CD14-positive monocyte (primary cell): ENCODE measurements at regions not wholly inside any gene's neighbourhood (a gene's known extent, or its start where the extent isn't known, plus 50 kb on each side); places are given as distances from the start of the nearest gene placed in this dataset.
"Not testable (repeated sequence)": the region's sequence is repeated elsewhere in the genome, so short reads cannot be mapped to it uniquely, and the experiment has no call there.

Experiments used
- DNase-seq, 3 donors: peaks; one replicate each; pipeline ENCODE4 v3.0.0-alpha.2; 2011 to 2022
- H2AFZ ChIP-seq: 2 replicates; pipeline ENCODE4 v1.6.0; 2012; ENCODE audit warnings: mild to moderate bottlenecking, low read depth, low read length, inconsistent platforms; ENCODE audit not compliant: insufficient read depth, poor library complexity, severe bottlenecking
- H3K27ac ChIP-seq, 2 donors: 1 replicate in 1 of 2; 2 replicates in 1 of 2; pipeline ENCODE4 v1.5.1; 2012 to 2013; ENCODE audit warnings: low read length in 2 of 2, control low read depth in 1 of 2, inconsistent platforms in 1 of 2, low read depth in 1 of 2, mild to moderate bottlenecking in 1 of 2
- H3K27me3 ChIP-seq, 2 donors: one replicate each; pipeline versions ENCODE4 v1.6.0 to v1.6.1; 2011 to 2013; ENCODE audit warnings: low read length in 2 of 2; ENCODE audit not compliant: control insufficient read depth in 2 of 2, insufficient read depth in 2 of 2
- H3K36me3 ChIP-seq, 2 donors: replicated peaks in 1 of 2; 1 replicate in 1 of 2; 2 replicates in 1 of 2; pipeline versions ENCODE4 v1.5.1 to v1.6.1; 2012 to 2013; ENCODE audit warnings: low read length in 2 of 2, control low read depth in 1 of 2, inconsistent platforms in 1 of 2, mild to moderate bottlenecking in 1 of 2; ENCODE audit not compliant: insufficient read depth in 2 of 2, control insufficient read depth in 1 of 2
- H3K4me1 ChIP-seq, 2 donors: 1 replicate in 1 of 2; 2 replicates in 1 of 2; pipeline versions ENCODE4 v1.5.1 to v1.6.1; 2012 to 2013; ENCODE audit warnings: low read length in 2 of 2, control low read depth in 1 of 2, inconsistent platforms in 1 of 2, mild to moderate bottlenecking in 1 of 2, moderate library complexity in 1 of 2; ENCODE audit not compliant: insufficient read depth in 2 of 2, control insufficient read depth in 1 of 2
- H3K4me2 ChIP-seq: replicated peaks from 2 replicates; pipeline ENCODE3; 2012; ENCODE audit warnings: low read length, moderate library complexity, mild to moderate bottlenecking; ENCODE audit not compliant: poor library complexity, severe bottlenecking; ENCODE audit errors: extremely low read depth
- H3K4me3 ChIP-seq, 3 experiments: fragments of 200-600 bp in 1 of 3; sonication (generic) in 1 of 3; replicated peaks in 1 of 3; 1 replicate in 2 of 3; 2 replicates in 1 of 3; pipeline ENCODE4 v1.5.1; 2011 to 2013; ENCODE audit warnings: low read length in 3 of 3, mild to moderate bottlenecking in 3 of 3, control low read depth in 2 of 3, low read depth in 2 of 3, inconsistent platforms in 1 of 3, moderate library complexity in 1 of 3
- H3K79me2 ChIP-seq: 2 replicates; pipeline ENCODE4 v1.6.0; 2012; ENCODE audit warnings: mild to moderate bottlenecking, control low read depth, inconsistent platforms, low read length, moderate library complexity; ENCODE audit not compliant: insufficient read depth
- H3K9ac ChIP-seq: 2 replicates; pipeline ENCODE4 v1.6.0; 2017; ENCODE audit warnings: low read length, mild to moderate bottlenecking; ENCODE audit not compliant: insufficient read depth, poor library complexity, severe bottlenecking
- H3K9me3 ChIP-seq, 2 donors: replicated peaks in 1 of 2; 1 replicate in 1 of 2; 2 replicates in 1 of 2; pipeline versions ENCODE4 v1.5.1 to v1.6.1; 2012 to 2013; ENCODE audit warnings: low read length in 2 of 2, control low read depth in 1 of 2; ENCODE audit not compliant: control insufficient read depth in 1 of 2, insufficient read depth in 1 of 2
- H4K20me1 ChIP-seq: 2 replicates; pipeline ENCODE4 v1.6.0; 2012; ENCODE audit warnings: mild to moderate bottlenecking, low read length, control low read depth, moderate library complexity; ENCODE audit not compliant: insufficient read depth
- H3K27ac Mint-ChIP-seq, 7 donors: one replicate each; pipeline ENCODE4 v1.8.0; 2020; ENCODE audit warnings: mild to moderate bottlenecking in 7 of 7, mixed read lengths in 7 of 7, moderate library complexity in 6 of 7, inconsistent platforms in 2 of 7
- H3K27me3 Mint-ChIP-seq, 3 donors: one replicate each; pipeline ENCODE4 v1.8.0; 2021 to 2022; ENCODE audit warnings: low read depth in 3 of 3, mild to moderate bottlenecking in 3 of 3, mixed read lengths in 3 of 3, moderate library complexity in 3 of 3, inconsistent platforms in 1 of 3
- H3K36me3 Mint-ChIP-seq, 2 donors: one replicate each; pipeline ENCODE4 v1.8.0; 2020; ENCODE audit warnings: mixed read lengths in 2 of 2, inconsistent platforms in 1 of 2, mild to moderate bottlenecking in 1 of 2
- H3K4me1 Mint-ChIP-seq: one replicate; pipeline ENCODE4 v1.8.0; 2020; ENCODE audit warnings: mild to moderate bottlenecking, mixed read lengths
- H3K4me3 Mint-ChIP-seq, 2 donors: one replicate each; pipeline ENCODE4 v1.8.0; 2020; ENCODE audit warnings: mild to moderate bottlenecking in 2 of 2, mixed read lengths in 2 of 2, moderate library complexity in 1 of 2
- H3K9me3 Mint-ChIP-seq, 7 donors: one replicate each; pipeline ENCODE4 v1.8.0; 2020 to 2022; ENCODE audit warnings: mixed read lengths in 7 of 7, mild to moderate bottlenecking in 6 of 7, moderate library complexity in 6 of 7, inconsistent platforms in 2 of 7
- CTCF ChIP-seq: fragments of 200-600 bp; IDR thresholded peaks from one replicate; pipeline ENCODE4 v1.8.0; 2022; ENCODE audit warnings: antibody characterized with exemption, mild to moderate bottlenecking
- WGBS: methylation state at CpG from one replicate; pipeline ENCODE4 v1.1.5; 2013; ENCODE audit warnings: missing lambda C conversion rate; ENCODE audit not compliant: insufficient coverage; 5-methylcytosine and 5-hydroxymethylcytosine counted together
- intact Hi-C, 2 donors: fragments of 100-400 bp; cut with micrococcal nuclease; formaldehyde crosslinking; loops; one replicate each; pipeline versions ENCODE4 v1.15.0 to v1.15.1; 2023

GRCh38 chr11:80925321-80925720, 1484.5 kb upstream of the TENM4 start:
- Mint-ChIP-seq H3K27me3 (no peaks in the 10 kb centered on the region), H3K9me3 (no peaks in the 10 kb centered on the region), H3K36me3 (no peaks in the 10 kb centered on the region), H3K4me1 (no peaks in the 10 kb centered on the region), H3K27ac (no peak overlapping the region), H3K4me3 (no peak overlapping the region)
- 70% methylated on average over 2 of the region's 5 CpGs for WGBS
- no peaks in the 10 kb centered on the region for H3K27me3 ChIP-seq
- H3K4me3 ChIP-seq: no peak overlapping the region
- TF ChIP-seq CTCF: no peak
- H3K4me1 ChIP-seq: no peaks in the 10 kb centered on the region
- no peaks in the 10 kb centered on the region for H3K36me3 ChIP-seq
- H3K4me2 ChIP-seq: no peak overlapping the region
- H3K27ac ChIP-seq: no peak overlapping the region
- H3K9ac ChIP-seq: no peak overlapping the region
- intact Hi-C loops: no loop called here
- H3K79me2 ChIP-seq: no peaks in the 10 kb centered on the region
- H3K9me3 ChIP-seq: no peaks in the 10 kb centered on the region
- DNase-seq: no peak
- H4K20me1 ChIP-seq: no peaks in the 10 kb centered on the region
- no peak overlapping the region for H2AFZ ChIP-seq

GRCh38 chr11:80921310-80921709, 1480.5 kb upstream of the TENM4 start:
- DNase-seq, intact Hi-C loops, H3K36me3 Mint-ChIP-seq, H3K9me3 ChIP-seq, H3K4me1 Mint-ChIP-seq, H3K79me2 ChIP-seq, H3K36me3 ChIP-seq, H4K20me1 ChIP-seq, H3K27me3 Mint-ChIP-seq, H3K4me3 Mint-ChIP-seq, H3K27ac Mint-ChIP-seq, H3K4me3 ChIP-seq, H3K27me3 ChIP-seq, H3K27ac ChIP-seq, H3K9ac ChIP-seq, H3K9me3 Mint-ChIP-seq, H2AFZ ChIP-seq, H3K4me1 ChIP-seq, H3K4me2 ChIP-seq: not testable (repeated sequence)
